B cell (primary cell): ENCODE measurements at regions not wholly inside any gene's neighbourhood (a gene's known extent, or its start where the extent isn't known, plus 50 kb on each side); places are given as distances from the start of the nearest gene placed in this dataset.

ENCODE experiments used
- CTCF ChIP-seq: fragments of 200-600 bp; IDR thresholded peaks from one replicate; pipeline ENCODE4 v1.8.0; 2022; ENCODE audit warnings: antibody characterized with exemption, mild to moderate bottlenecking
- EZH2 ChIP-seq: IDR thresholded peaks from 2 replicates; pipeline ENCODE4 v1.6.1; 2012; ENCODE audit warnings: borderline replicate concordance, low read depth, mild to moderate bottlenecking, moderate library complexity, low read length; ENCODE audit not compliant: insufficient read depth, poor library complexity, severe bottlenecking

GRCh38 chr2:224163566-224164307 is 124.7 kb upstream of the SERPINE2 start:
- no peak for TF ChIP-seq CTCF
- no peak for TF ChIP-seq EZH2
